ENCODE measurements at regions not wholly inside any gene's neighbourhood (a gene's known extent, or its start where the extent isn't known, plus 50 kb on each side); places are given as distances from the start of the nearest gene placed in this dataset.

- Histone ChIP-seq H3K36me3 (no peaks in the 10 kb centered on the region), H3K4me1 (no peaks in the 10 kb centered on the region), H3K27me3 (no peaks in the 10 kb centered on the region), H3K4me3 (no peak overlapping the region), H3K9me3 (no peaks in the 10 kb centered on the region), H3K27ac (no peak overlapping the region)
- TF ChIP-seq CTCF (IDR thresholded peaks at IDR 0.05) (no peak), POLR2AphosphoS5 (IDR thresholded peaks at IDR 0.05; ENCODE audit: insufficient read depth in 1 of 2, low read depth in 1 of 2) (no peak), POLR2A (IDR thresholded peaks at IDR 0.05) (no peak)
- DNase-seq (ENCODE audit: extremely low spot score in 2 of 2): peak in 1 of 2 donors; percentile 69
- intact Hi-C loops (cut with DNase I): no loop called here
Measured at GRCh38 chr14:101178184-101179072, 274.9 kb upstream of the RTL1 start.

GRCh38 chr14:101179691-101180211, 276.2 kb upstream of the RTL1 start:
- intact Hi-C loops (cut with DNase I): no loop called here
- H3K9me3 ChIP-seq: no peaks in the 10 kb centered on the region
- H3K36me3 ChIP-seq: no peaks in the 10 kb centered on the region
- TF ChIP-seq CTCF (IDR thresholded peaks at IDR 0.05): no peak
- TF ChIP-seq POLR2AphosphoS5 (IDR thresholded peaks at IDR 0.05; ENCODE audit: insufficient read depth in 1 of 2, low read depth in 1 of 2): no peak
- TF ChIP-seq POLR2A (IDR thresholded peaks at IDR 0.05): no peak
- DNase-seq (ENCODE audit: extremely low spot score in 2 of 2): peak; percentile 58 to 90
- no peak overlapping the region for H3K27ac ChIP-seq
- H3K4me3 ChIP-seq: no peak overlapping the region
- no peaks in the 10 kb centered on the region for H3K27me3 ChIP-seq
- peaks cover 7% of the 10 kb centered on the region for H3K4me1 ChIP-seq

GRCh38 chr14:101181446-101182313, 278.2 kb upstream of the RTL1 start:
- Histone ChIP-seq H3K4me1 (peaks cover 7% of the 10 kb centered on the region), H3K27me3 (no peaks in the 10 kb centered on the region), H3K36me3 (no peaks in the 10 kb centered on the region), H3K9me3 (no peaks in the 10 kb centered on the region), H3K4me3 (no peak overlapping the region), H3K27ac (no peak overlapping the region)
- peak; percentile 40 to 88 for DNase-seq (ENCODE audit: extremely low spot score in 2 of 2)
- intact Hi-C loops (cut with DNase I): no loop called here
- TF ChIP-seq POLR2A (IDR thresholded peaks at IDR 0.05): no peak
- TF ChIP-seq POLR2AphosphoS5 (IDR thresholded peaks at IDR 0.05; ENCODE audit: insufficient read depth in 1 of 2, low read depth in 1 of 2): no peak
- TF ChIP-seq CTCF (IDR thresholded peaks at IDR 0.05): no peak

GRCh38 chr14:101182476-101182875, 279.0 kb upstream of the RTL1 start:
- Histone ChIP-seq H3K4me3 (no peak overlapping the region), H3K9me3 (no peaks in the 10 kb centered on the region), H3K27me3 (no peaks in the 10 kb centered on the region), H3K27ac (no peak overlapping the region), H3K36me3 (no peaks in the 10 kb centered on the region), H3K4me1 (peaks cover 7% of the 10 kb centered on the region)
- peak; percentile 82 to 83 for DNase-seq (ENCODE audit: extremely low spot score in 2 of 2)
- intact Hi-C loops (cut with DNase I): no loop called here
- TF ChIP-seq CTCF (IDR thresholded peaks at IDR 0.05): no peak
- TF ChIP-seq POLR2A (IDR thresholded peaks at IDR 0.05): no peak
- TF ChIP-seq POLR2AphosphoS5 (IDR thresholded peaks at IDR 0.05; ENCODE audit: insufficient read depth in 1 of 2, low read depth in 1 of 2): no peak

Data from vagina (tissue), 2 donors.